ENCODE measurements at regions not wholly inside any gene's neighbourhood (a gene's known extent, or its start where the extent isn't known, plus 50 kb on each side); places are given as distances from the start of the nearest gene placed in this dataset.

DNA sequence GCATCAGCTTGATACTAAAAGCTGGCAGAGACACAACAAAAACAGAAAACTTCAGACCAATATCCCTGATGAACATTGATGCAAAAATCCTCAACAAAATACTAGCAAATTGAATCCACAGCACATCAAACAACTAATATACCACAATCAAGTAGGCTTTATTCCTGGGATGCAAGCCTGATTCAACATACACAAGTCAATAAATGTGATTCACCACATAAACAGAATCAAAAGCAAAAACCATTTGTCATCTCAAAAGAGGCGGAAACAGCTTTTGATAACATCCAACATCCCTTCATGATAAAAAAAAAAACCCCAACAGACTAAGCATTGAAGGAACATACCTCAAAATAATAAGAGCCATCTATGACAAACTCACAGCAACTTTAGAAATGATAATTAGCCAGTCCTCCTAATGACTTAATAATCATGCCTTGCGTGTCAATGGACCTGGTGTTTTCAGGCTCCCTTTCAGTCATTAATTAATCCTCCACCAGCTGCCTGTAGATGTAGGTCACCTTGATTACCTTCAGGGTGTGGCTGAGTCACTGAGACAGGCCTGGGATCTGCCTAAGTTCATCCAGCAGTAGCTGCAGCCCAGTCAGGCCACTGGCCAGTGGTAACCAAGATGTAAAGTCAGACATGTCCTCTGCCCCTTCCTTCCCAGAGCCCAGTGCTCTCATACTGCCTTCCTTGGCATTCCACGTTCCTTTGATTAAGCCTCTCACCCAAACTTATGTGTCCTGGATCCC is 109.8 kb downstream of the EHF start:
- WGBS, 5 donors, result 69 to 89% (median 79%) methylated on average over 3 of the region's 3 CpGs
- Histone ChIP-seq H3K27ac (no peak overlapping the region), H3K4me3 (no peak overlapping the region), H3K4me1 (no peaks in the 10 kb centered on the region), H3K36me3 (no peaks in the 10 kb centered on the region), H3K9me3 (no peaks in the 10 kb centered on the region), H3K27me3 (no peaks in the 10 kb centered on the region)
- TF ChIP-seq EP300 (IDR thresholded peaks at IDR 0.05) (no peak), POLR2A (IDR thresholded peaks at IDR 0.05) (no peak)
- intact Hi-C loops (cut with DNase I; ENCODE audit: low total_unique reads), result no loop called here
- DNase-seq, result peak in 1 of 2 donors; percentile 25

DNA sequence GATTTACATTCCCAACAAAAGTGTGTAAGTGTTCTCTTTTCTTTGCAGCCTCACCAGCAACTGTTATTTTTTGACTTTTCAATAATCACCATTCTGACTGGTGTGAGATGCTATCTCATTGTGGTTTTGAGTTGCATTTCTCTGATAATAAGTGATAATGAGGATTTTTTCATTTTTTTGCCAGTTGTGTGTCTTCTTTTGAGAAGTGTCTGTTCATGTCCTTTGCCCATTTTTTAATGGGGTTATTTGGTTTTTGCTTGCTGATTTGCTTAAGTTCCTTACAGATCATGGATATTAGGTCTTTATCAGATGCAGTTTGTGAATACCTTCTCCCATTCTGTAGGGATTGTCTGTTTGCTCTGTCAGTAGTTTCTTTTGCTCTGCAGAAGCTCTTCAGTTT is 107.7 kb downstream of the EHF start:
- Histone ChIP-seq H3K9me3 (peaks cover 0 to 4% (median 0%) of the 10 kb centered on the region in 4 donors), H3K27me3 (no peaks in the 10 kb centered on the region), H3K4me3 (no peak overlapping the region), H3K27ac (no peak overlapping the region), H3K4me1 (no peaks in the 10 kb centered on the region), H3K36me3 (no peaks in the 10 kb centered on the region)
- intact Hi-C loops (cut with DNase I; ENCODE audit: low total_unique reads), result no loop called here
- TF ChIP-seq, protein P1, sequence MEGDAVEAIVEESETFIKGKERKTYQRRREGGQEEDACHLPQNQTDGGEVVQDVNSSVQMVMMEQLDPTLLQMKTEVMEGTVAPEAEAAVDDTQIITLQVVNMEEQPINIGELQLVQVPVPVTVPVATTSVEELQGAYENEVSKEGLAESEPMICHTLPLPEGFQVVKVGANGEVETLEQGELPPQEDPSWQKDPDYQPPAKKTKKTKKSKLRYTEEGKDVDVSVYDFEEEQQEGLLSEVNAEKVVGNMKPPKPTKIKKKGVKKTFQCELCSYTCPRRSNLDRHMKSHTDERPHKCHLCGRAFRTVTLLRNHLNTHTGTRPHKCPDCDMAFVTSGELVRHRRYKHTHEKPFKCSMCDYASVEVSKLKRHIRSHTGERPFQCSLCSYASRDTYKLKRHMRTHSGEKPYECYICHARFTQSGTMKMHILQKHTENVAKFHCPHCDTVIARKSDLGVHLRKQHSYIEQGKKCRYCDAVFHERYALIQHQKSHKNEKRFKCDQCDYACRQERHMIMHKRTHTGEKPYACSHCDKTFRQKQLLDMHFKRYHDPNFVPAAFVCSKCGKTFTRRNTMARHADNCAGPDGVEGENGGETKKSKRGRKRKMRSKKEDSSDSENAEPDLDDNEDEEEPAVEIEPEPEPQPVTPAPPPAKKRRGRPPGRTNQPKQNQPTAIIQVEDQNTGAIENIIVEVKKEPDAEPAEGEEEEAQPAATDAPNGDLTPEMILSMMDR (IDR thresholded peaks at IDR 0.05), result no peak
- TF ChIP-seq POLR2A (IDR thresholded peaks at IDR 0.05) (no peak), POLR2AphosphoS5 (IDR thresholded peaks at IDR 0.05) (no peak), EP300 (IDR thresholded peaks at IDR 0.05) (no peak)
- DNase-seq, result no peak

DNA sequence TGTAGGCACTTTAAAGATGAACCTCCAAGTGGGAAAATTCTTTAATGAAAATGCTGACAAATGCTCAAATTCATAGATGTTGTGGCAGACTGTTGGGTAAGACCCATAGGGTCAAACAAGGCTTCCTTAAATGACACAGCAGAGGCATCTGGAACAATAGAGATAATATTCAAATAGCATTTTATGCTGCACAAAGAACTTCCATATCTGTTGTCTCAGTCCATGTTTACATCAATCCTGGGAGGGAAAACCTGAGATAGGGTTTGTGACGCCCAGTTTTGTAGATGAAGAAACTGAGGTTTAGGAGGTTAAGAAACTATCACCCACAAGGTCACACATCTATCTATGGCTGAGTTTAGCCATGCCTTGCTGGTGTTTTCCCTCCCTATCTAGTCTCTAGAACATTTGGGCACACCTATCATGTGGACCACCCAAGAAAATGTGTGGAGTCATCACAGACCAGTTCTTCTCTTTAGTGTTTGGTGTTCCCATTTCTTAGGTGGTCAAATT is 106.4 kb downstream of the EHF start:
- Histone ChIP-seq H3K9me3 (peaks cover 0 to 4% (median 0%) of the 10 kb centered on the region in 4 donors), H3K27me3 (no peaks in the 10 kb centered on the region), H3K27ac (no peak overlapping the region), H3K4me3 (no peak overlapping the region), H3K4me1 (no peaks in the 10 kb centered on the region), H3K36me3 (no peaks in the 10 kb centered on the region)
- no peak for TF ChIP-seq POLR2AphosphoS5 (IDR thresholded peaks at IDR 0.05)
- no peak for TF ChIP-seq POLR2A (IDR thresholded peaks at IDR 0.05)
- no peak for TF ChIP-seq EP300 (IDR thresholded peaks at IDR 0.05)
- TF ChIP-seq, protein P1 (IDR thresholded peaks at IDR 0.05), result no peak
- intact Hi-C loops (cut with DNase I; ENCODE audit: low total_unique reads), result no loop called here
- no peak for DNase-seq
- 57 to 71% (median 67%) methylated on average over 1 of the region's 1 CpG for WGBS, 5 donors

DNA sequence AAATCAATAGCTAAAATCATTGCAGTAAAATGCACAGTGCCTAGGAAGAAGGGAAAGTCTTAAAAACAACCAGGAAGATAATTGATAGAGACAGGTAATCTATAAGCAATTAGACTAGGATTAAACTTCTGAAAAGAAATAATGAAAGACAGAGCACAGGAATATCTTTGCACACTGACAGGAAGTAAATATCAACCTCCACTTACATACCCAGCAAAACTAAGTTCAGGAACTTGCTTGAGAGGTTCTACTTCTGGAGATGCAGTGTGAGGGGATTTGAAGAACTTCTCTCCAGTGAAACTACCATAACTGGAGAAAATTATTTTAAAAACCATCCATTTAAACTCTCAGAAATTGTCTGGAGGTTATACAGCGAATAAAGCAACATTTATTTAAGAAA is 104.1 kb downstream of the EHF start:
- H3K4me3 ChIP-seq, result no peak overlapping the region
- no peak for DNase-seq
- no peaks in the 10 kb centered on the region for H3K36me3 ChIP-seq
- H3K27me3 ChIP-seq, result no peaks in the 10 kb centered on the region
- H3K9me3 ChIP-seq, result peaks cover 0 to 4% (median 0%) of the 10 kb centered on the region in 4 donors
- H3K27ac ChIP-seq, result no peak overlapping the region
- 83 to 93% (median 85%) methylated on average over 1 of the region's 1 CpG for WGBS, 5 donors
- TF ChIP-seq, protein P1 (IDR thresholded peaks at IDR 0.05), result no peak
- TF ChIP-seq POLR2AphosphoS5 (IDR thresholded peaks at IDR 0.05), result no peak
- no peak for TF ChIP-seq EP300 (IDR thresholded peaks at IDR 0.05)
- no peak for TF ChIP-seq POLR2A (IDR thresholded peaks at IDR 0.05)
- no peaks in the 10 kb centered on the region for H3K4me1 ChIP-seq
- intact Hi-C loops (cut with DNase I; ENCODE audit: low total_unique reads), result no loop called here

DNA sequence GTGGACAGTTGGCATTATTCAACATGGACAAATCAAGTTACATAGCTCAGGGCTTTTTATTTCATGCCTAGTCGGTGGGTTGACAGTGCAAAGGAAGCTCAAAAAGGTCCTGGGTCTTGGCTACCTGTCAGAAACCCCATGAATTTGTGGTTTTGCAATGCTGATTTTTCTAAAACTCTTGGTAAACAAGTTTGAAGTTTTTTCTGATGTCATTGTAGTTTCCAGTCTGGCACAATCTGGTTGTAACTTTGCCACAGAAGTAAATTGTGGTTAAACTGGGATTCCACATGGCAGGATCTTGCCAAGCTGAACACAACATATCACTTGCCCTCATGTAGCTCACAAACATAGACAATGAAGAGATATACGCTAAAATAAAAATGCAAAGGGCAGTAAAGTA is 100.8 kb downstream of the EHF start:
- Histone ChIP-seq H3K27ac (no peak overlapping the region), H3K27me3 (no peaks in the 10 kb centered on the region), H3K9me3 (peaks cover 0 to 4% (median 0%) of the 10 kb centered on the region in 4 donors), H3K36me3 (no peaks in the 10 kb centered on the region), H3K4me1 (no peaks in the 10 kb centered on the region), H3K4me3 (no peak overlapping the region)
- TF ChIP-seq EP300 (IDR thresholded peaks at IDR 0.05) (no peak), POLR2AphosphoS5 (IDR thresholded peaks at IDR 0.05) (no peak)
- WGBS, 5 donors, result 73 to 86% (median 83%) methylated on average over 2 of the region's 2 CpGs
- DNase-seq, result no peak
- intact Hi-C loops (cut with DNase I; ENCODE audit: low total_unique reads), result no loop called here
